Fibroblast of lung (primary cell): ENCODE measurements at regions not wholly inside any gene's neighbourhood (a gene's known extent, or its start where the extent isn't known, plus 50 kb on each side); places are given as distances from the start of the nearest gene placed in this dataset.

Experiments used
- DNase-seq, 2 donors: peaks; one replicate each; pipeline versions ENCODE4 v3.0.0 to v3.0.0-alpha.2; 2010; ENCODE audit warnings: low read depth in 2 of 2
- H2AFZ ChIP-seq: 2 replicates; pipeline ENCODE4 v1.5.1; 2012; ENCODE audit warnings: low read length, control low read depth, inconsistent platforms
- H3K27ac ChIP-seq: 2 replicates; pipeline ENCODE4 v1.5.1; 2011; ENCODE audit warnings: low read length, control low read depth; ENCODE audit not compliant: insufficient read depth
- H3K27me3 ChIP-seq: 2 replicates; pipeline ENCODE4 v1.5.1; 2011; ENCODE audit warnings: mild to moderate bottlenecking, low read length; ENCODE audit not compliant: control insufficient read depth, insufficient read depth
- H3K36me3 ChIP-seq: 2 replicates; pipeline ENCODE4 v1.5.1; 2011; ENCODE audit warnings: low read length; ENCODE audit not compliant: control insufficient read depth, insufficient read depth
- H3K4me1 ChIP-seq: 2 replicates; pipeline ENCODE4 v1.5.1; 2011; ENCODE audit warnings: low read length; ENCODE audit not compliant: control insufficient read depth, insufficient read depth; ENCODE audit errors: extremely low read depth
- H3K4me2 ChIP-seq: 2 replicates; pipeline ENCODE4 v1.5.1; 2011; ENCODE audit warnings: low read length, control low read depth; ENCODE audit not compliant: insufficient read depth; ENCODE audit errors: extremely low read depth
- H3K4me3 ChIP-seq, 4 experiments: fragments of 200-600 bp in 1 of 4; sonication (generic) in 1 of 4; replicated peaks in 1 of 4; 2 replicates each; pipeline ENCODE4 v1.5.1; 2011 to 2016; ENCODE audit warnings: low read length in 4 of 4, low read depth in 3 of 4, mild to moderate bottlenecking in 3 of 4, control low read depth in 2 of 4, inconsistent platforms in 1 of 4, mixed read lengths in 1 of 4; ENCODE audit not compliant: insufficient read depth in 1 of 4; ENCODE audit errors: control extremely low read depth in 1 of 4
- H3K79me2 ChIP-seq: 2 replicates; pipeline ENCODE4 v1.5.1; 2012; ENCODE audit warnings: mild to moderate bottlenecking, low read length, inconsistent platforms; ENCODE audit not compliant: control insufficient read depth, insufficient read depth
- H3K9ac ChIP-seq: 2 replicates; pipeline ENCODE4 v1.5.1; 2011; ENCODE audit warnings: mild to moderate bottlenecking, low read length, control low read depth; ENCODE audit not compliant: insufficient read depth
- H3K9me3 ChIP-seq: 2 replicates; pipeline ENCODE4 v1.5.1; 2012; ENCODE audit warnings: low read depth, low read length; ENCODE audit not compliant: control insufficient read depth, insufficient read depth
- H4K20me1 ChIP-seq: 2 replicates; pipeline ENCODE4 v1.5.1; 2011; ENCODE audit warnings: low read length; ENCODE audit not compliant: control insufficient read depth, insufficient read depth; ENCODE audit errors: extremely low read depth
- CTCF ChIP-seq, 2 donors: IDR thresholded peaks in 1 of 2; conservative IDR thresholded peaks in 1 of 2; 1 replicate in 1 of 2; 2 replicates in 1 of 2; pipeline ENCODE4 v1.5.1; 2011 to 2012; ENCODE audit warnings: low read length in 2 of 2, control low read depth in 1 of 2, inconsistent platforms in 1 of 2, low read depth in 1 of 2, mild to moderate bottlenecking in 1 of 2
- EZH2 ChIP-seq: IDR thresholded peaks from 2 replicates; pipeline ENCODE4 v1.5.1; 2012; ENCODE audit warnings: low read length, control low read depth, mild to moderate bottlenecking; ENCODE audit errors: missing control alignments

DNA sequence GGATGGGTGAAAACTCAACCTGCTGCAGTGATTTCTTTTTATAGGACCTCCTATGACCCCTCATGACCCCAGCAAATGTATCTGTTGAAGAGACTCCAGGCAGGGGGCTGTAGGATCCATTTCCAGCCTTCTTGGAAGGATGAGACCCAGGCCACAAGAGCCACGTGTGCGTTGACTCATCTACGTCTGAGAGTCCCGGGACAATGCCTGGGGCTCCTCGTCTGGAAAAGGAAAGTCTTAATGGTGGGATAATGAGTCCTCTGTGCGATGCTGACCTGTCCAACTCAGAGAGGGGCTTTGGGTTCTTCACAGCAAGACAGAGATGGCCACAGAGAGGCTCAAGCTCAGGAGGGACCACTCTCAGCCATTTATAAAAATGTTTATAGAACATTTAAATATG is 80.8 kb downstream of the SMIM21 start:
- Histone ChIP-seq H4K20me1 (no peaks in the 10 kb centered on the region), H2AFZ (no peak overlapping the region), H3K4me1 (no peaks in the 10 kb centered on the region), H3K4me2 (no peak overlapping the region), H3K79me2 (no peaks in the 10 kb centered on the region), H3K9me3 (no peaks in the 10 kb centered on the region), H3K27ac (no peak overlapping the region), H3K9ac (no peak overlapping the region), H3K27me3 (no peaks in the 10 kb centered on the region), H3K4me3 (no peak overlapping the region), H3K36me3 (no peaks in the 10 kb centered on the region)
- no peak for DNase-seq
- TF ChIP-seq EZH2 (no peak), CTCF (conservative IDR thresholded peaks at IDR 0.05 in 1 of 2, IDR thresholded peaks at IDR 0.05 in 1 of 2; ENCODE audit: low read depth in 1 of 2, low read length in 2 of 2) (no peak)

GRCh38 chr18:75344615-75345014 is 82.9 kb downstream of the SMIM21 start:
- Histone ChIP-seq H4K20me1 (no peaks in the 10 kb centered on the region), H3K4me2 (no peak overlapping the region), H3K4me3 (no peak overlapping the region), H3K9me3 (no peaks in the 10 kb centered on the region), H3K4me1 (no peaks in the 10 kb centered on the region), H3K79me2 (no peaks in the 10 kb centered on the region), H3K9ac (no peak overlapping the region), H3K27ac (no peak overlapping the region), H3K27me3 (no peaks in the 10 kb centered on the region), H2AFZ (no peak overlapping the region), H3K36me3 (no peaks in the 10 kb centered on the region)
- no peak for TF ChIP-seq CTCF (conservative IDR thresholded peaks at IDR 0.05 in 1 of 2, IDR thresholded peaks at IDR 0.05 in 1 of 2; ENCODE audit: low read depth in 1 of 2, low read length in 2 of 2)
- TF ChIP-seq EZH2 = no peak
- no peak for DNase-seq

- no peaks in the 10 kb centered on the region for H4K20me1 ChIP-seq
- no peak for TF ChIP-seq CTCF (conservative IDR thresholded peaks at IDR 0.05 in 1 of 2, IDR thresholded peaks at IDR 0.05 in 1 of 2; ENCODE audit: low read depth in 1 of 2, low read length in 2 of 2)
- no peak for TF ChIP-seq EZH2
- no peak overlapping the region for H3K4me2 ChIP-seq
These were observed 83.3 kb downstream of the SMIM21 start for GRCh38 chr18:75344161-75344560.

More at GRCh38 chr18:75344161-75344560, 83.3 kb downstream of the SMIM21 start:
- no peaks in the 10 kb centered on the region for H3K27me3 ChIP-seq
- H3K27ac ChIP-seq = no peak overlapping the region
- no peak overlapping the region for H3K9ac ChIP-seq
- no peaks in the 10 kb centered on the region for H3K4me1 ChIP-seq
- no peak overlapping the region for H2AFZ ChIP-seq
- H3K36me3 ChIP-seq = no peaks in the 10 kb centered on the region
- no peaks in the 10 kb centered on the region for H3K79me2 ChIP-seq
- H3K4me3 ChIP-seq = no peak overlapping the region
- H3K9me3 ChIP-seq = no peaks in the 10 kb centered on the region
- no peak for DNase-seq
